H1 (cell line): ENCODE measurements at regions not wholly inside any gene's neighbourhood (a gene's known extent, or its start where the extent isn't known, plus 50 kb on each side); places are given as distances from the start of the nearest gene placed in this dataset.

Experiments
- CTCF ChIA-PET: fragments of 300-600 bp; sonication (Branson Sonifier 250); formaldehyde crosslinking; loops from one replicate; lab custom pipeline; 2021; ENCODE audit not compliant: partially characterized antibody; lab: Charles Lee
- POLR2A ChIA-PET: fragments of 300-600 bp; sonication (Branson Sonifier 250); formaldehyde crosslinking; loops from one replicate; lab custom pipeline; 2021; ENCODE audit warnings: inconsistent platforms; ENCODE audit not compliant: partially characterized antibody; lab: Charles Lee
- DNase-seq, 2 experiments: peaks; one replicate each; pipeline versions ENCODE4 v3.0.0 to v3.0.0-alpha.2; 2010 to 2022; ENCODE audit warnings: low spot score in 2 of 2, low read depth in 1 of 2, mixed read lengths in 1 of 2
- FAIRE-seq: peaks from 2 replicates; lab custom pipeline; 2011; peaks lifted over from hg19 to GRCh38; lab: Jason Lieb, UNC
- H2AFZ ChIP-seq: 2 replicates; pipeline ENCODE4 v1.8.1; 2012; ENCODE audit warnings: low read length, inconsistent platforms
- H2AK5ac ChIP-seq: 2 replicates; pipeline ENCODE4 v1.6.1; 2013; ENCODE audit warnings: low read depth, low read length
- H2BK120ac ChIP-seq: replicated peaks from 2 replicates; pipeline ENCODE3; 2013; ENCODE audit warnings: low read depth, low read length, inconsistent platforms
- H2BK12ac ChIP-seq: 2 replicates; pipeline ENCODE4 v1.6.1; 2013; ENCODE audit warnings: low read depth, low read length
- H2BK15ac ChIP-seq: 2 replicates; pipeline ENCODE4 v1.6.1; 2013; ENCODE audit warnings: low read length
- H2BK20ac ChIP-seq: 2 replicates; pipeline ENCODE4 v1.6.1; 2013; ENCODE audit warnings: low read length
- H2BK5ac ChIP-seq: 2 replicates; pipeline ENCODE4 v1.6.1; 2013; ENCODE audit warnings: low read depth, low read length
- H3K14ac ChIP-seq: 2 replicates; pipeline ENCODE4 v1.6.1; 2013; ENCODE audit warnings: inconsistent platforms; ENCODE audit not compliant: insufficient read length
- H3K18ac ChIP-seq: 2 replicates; pipeline ENCODE4 v1.6.1; 2013; ENCODE audit warnings: low read length; ENCODE audit errors: extremely low read depth
- H3K23ac ChIP-seq: 2 replicates; pipeline ENCODE4 v1.6.1; 2013; ENCODE audit warnings: inconsistent platforms; ENCODE audit not compliant: insufficient read length
- H3K23me2 ChIP-seq: 2 replicates; pipeline ENCODE4 v1.6.1; 2013; ENCODE audit warnings: low read depth, low read length
- H3K27ac ChIP-seq: 2 replicates; pipeline ENCODE4 v1.6.1; 2011; ENCODE audit warnings: low read depth, low read length, inconsistent platforms
- H3K27me3 ChIP-seq, 4 experiments: replicated peaks in 1 of 4; 1 replicate in 1 of 4; 2 replicates in 3 of 4; pipeline versions ENCODE4 v1.6.1 to v1.8.1; 2011 to 2013; ENCODE audit warnings: low read length in 3 of 4, mild to moderate bottlenecking in 3 of 4, inconsistent platforms in 2 of 4, mixed read lengths in 2 of 4, moderate library complexity in 1 of 4; ENCODE audit not compliant: control insufficient read depth in 3 of 4, insufficient read depth in 3 of 4; ENCODE audit errors: extremely low read depth in 1 of 4
- H3K36me3 ChIP-seq, 4 experiments: 2 replicates each; pipeline versions ENCODE4 v1.6.1 to v1.8.1; 2011 to 2013; ENCODE audit warnings: mild to moderate bottlenecking in 4 of 4, low read length in 3 of 4, moderate library complexity in 2 of 4, control low read depth in 1 of 4, inconsistent platforms in 1 of 4; ENCODE audit not compliant: insufficient read depth in 4 of 4, control insufficient read depth in 2 of 4
- H3K4ac ChIP-seq: replicated peaks from 2 replicates; pipeline ENCODE3; 2013; ENCODE audit warnings: low read length, low read depth, mixed read lengths, inconsistent platforms; ENCODE audit not compliant: insufficient read length
- H3K4me1 ChIP-seq, 4 experiments: replicated peaks in 1 of 4; 1 replicate in 1 of 4; 2 replicates in 3 of 4; pipeline versions ENCODE4 v1.6.1 to v1.8.1; 2011 to 2013; ENCODE audit warnings: low read length in 3 of 4, inconsistent platforms in 2 of 4, mixed read lengths in 1 of 4; ENCODE audit not compliant: insufficient read depth in 4 of 4, control insufficient read depth in 3 of 4
- H3K4me2 ChIP-seq, 2 experiments: 2 replicates each; pipeline versions ENCODE4 v1.6.1 to v1.8.1; 2011 to 2013; ENCODE audit warnings: low read depth in 2 of 2, low read length in 2 of 2, control low read depth in 1 of 2, inconsistent platforms in 1 of 2, mild to moderate bottlenecking in 1 of 2; ENCODE audit not compliant: insufficient read depth in 1 of 2
- H3K4me3 ChIP-seq, 4 experiments: fragments of 200-600, 300-600 bp in 1 of 4; sonication (generic), shearing (Covaris generic), sonication (Bioruptor Twin) in 1 of 4; 2 replicates each; pipeline versions ENCODE4 v1.5.1 to v1.8.1; 2011 to 2016; ENCODE audit warnings: low read length in 4 of 4, low read depth in 3 of 4, control low read depth in 2 of 4, inconsistent platforms in 2 of 4, mild to moderate bottlenecking in 2 of 4, mixed read lengths in 1 of 4, moderate library complexity in 1 of 4; ENCODE audit not compliant: insufficient read depth in 2 of 4; ENCODE audit errors: extremely low read depth in 1 of 4
- H3K56ac ChIP-seq: replicated peaks from 2 replicates; pipeline ENCODE3; 2013; ENCODE audit warnings: low read depth, mild to moderate bottlenecking, mixed read lengths, low read length, inconsistent platforms; ENCODE audit not compliant: insufficient read length
- H3K79me1 ChIP-seq: 2 replicates; pipeline ENCODE4 v1.6.1; 2013; ENCODE audit warnings: low read depth, low read length, control low read depth
- H3K79me2 ChIP-seq, 2 experiments: 2 replicates each; pipeline versions ENCODE4 v1.6.1 to v1.8.1; 2012 to 2013; ENCODE audit warnings: low read length in 2 of 2, mild to moderate bottlenecking in 2 of 2, inconsistent platforms in 1 of 2; ENCODE audit not compliant: insufficient read depth in 2 of 2, control insufficient read depth in 1 of 2
- H3K9ac ChIP-seq, 4 experiments: replicated peaks in 1 of 4; 1 replicate in 1 of 4; 2 replicates in 3 of 4; pipeline versions ENCODE4 v1.6.1 to v1.8.1; 2011 to 2013; ENCODE audit warnings: low read depth in 3 of 4, low read length in 3 of 4, control low read depth in 2 of 4, mild to moderate bottlenecking in 2 of 4, moderate library complexity in 2 of 4, inconsistent platforms in 1 of 4; ENCODE audit errors: extremely low read depth in 1 of 4
- H3K9me3 ChIP-seq, 2 experiments: 2 replicates each; pipeline versions ENCODE4 v1.6.1 to v1.8.1; 2012 to 2013; ENCODE audit warnings: mild to moderate bottlenecking in 2 of 2, moderate library complexity in 2 of 2, control low read depth in 1 of 2, inconsistent platforms in 1 of 2, low read depth in 1 of 2, low read length in 1 of 2, mixed read lengths in 1 of 2; ENCODE audit not compliant: insufficient read depth in 2 of 2
- H4K20me1 ChIP-seq, 2 experiments: replicated peaks in 1 of 2; 2 replicates each; pipeline versions ENCODE3 to v1.8.1; 2011 to 2013; ENCODE audit warnings: inconsistent platforms in 2 of 2, low read length in 2 of 2, mild to moderate bottlenecking in 1 of 2; ENCODE audit not compliant: insufficient read depth in 2 of 2, control insufficient read depth in 1 of 2
- H4K5ac ChIP-seq: 2 replicates; pipeline ENCODE4 v1.6.1; 2013; ENCODE audit warnings: low read length, low read depth, mixed read lengths, inconsistent platforms; ENCODE audit not compliant: insufficient read length
- H4K8ac ChIP-seq: 2 replicates; pipeline ENCODE4 v1.8.0; 2013; ENCODE audit warnings: mild to moderate bottlenecking, moderate library complexity, low read length, inconsistent platforms; ENCODE audit not compliant: insufficient read depth; ENCODE audit errors: extremely low read depth
- H4K91ac ChIP-seq: replicated peaks from 2 replicates; pipeline ENCODE3; 2013; ENCODE audit warnings: low read length, mixed read lengths, inconsistent platforms; ENCODE audit not compliant: insufficient read length
- CBX8 ChIP-seq: fragments of 300-800, 300-1000 bp; sonication (generic); IDR thresholded peaks from 2 replicates; pipeline ENCODE4 v1.7.1; 2016; ENCODE audit warnings: low read depth, low read length, borderline replicate concordance
- CEBPB ChIP-seq: IDR thresholded peaks from 2 replicates; pipeline ENCODE4 v1.6.1; 2012; ENCODE audit warnings: low read depth, low read length
- CTCF ChIP-seq, 3 experiments: IDR thresholded peaks; 1 replicate in 2 of 3; 2 replicates in 1 of 3; pipeline versions ENCODE4 v1.5.1 to v1.6.1; 2011; ENCODE audit warnings: low read length in 3 of 3, mild to moderate bottlenecking in 3 of 3, inconsistent platforms in 2 of 3, low read depth in 1 of 3, moderate library complexity in 1 of 3; ENCODE audit not compliant: insufficient read depth in 1 of 3; ENCODE audit errors: control extremely low read depth in 1 of 3
- JUND ChIP-seq: IDR thresholded peaks from 2 replicates; pipeline ENCODE4 v1.6.1; 2011; ENCODE audit warnings: mild to moderate bottlenecking, improper control_type of control experiment, low read length
- KDM5A ChIP-seq: fragments of 200-600 bp; IDR thresholded peaks from 2 replicates; pipeline ENCODE4 v1.7.1; 2012; ENCODE audit warnings: mild to moderate bottlenecking, low read length, inconsistent platforms, mixed read lengths
- SP1 ChIP-seq: IDR thresholded peaks from 2 replicates; pipeline ENCODE4 v1.6.1; 2011; ENCODE audit warnings: low read depth, low read length
- SP2 ChIP-seq: IDR thresholded peaks from 2 replicates; pipeline ENCODE4 v1.6.1; 2012; ENCODE audit warnings: mild to moderate bottlenecking, low read length, inconsistent platforms
- ZNF274 ChIP-seq: IDR thresholded peaks from 2 replicates; pipeline ENCODE4 v1.7.0; 2012; ENCODE audit warnings: low read length, borderline replicate concordance; ENCODE audit errors: extremely low read depth
- WGBS, 2 experiments: shearing (Covaris generic) in 1 of 2; methylation state at CpG; one replicate each; pipeline versions ENCODE4 v1.1.6 to v1.1.7; 2013 to 2015; ENCODE audit warnings: low lambda C conversion rate in 2 of 2, mixed read lengths in 2 of 2, inconsistent platforms in 1 of 2, low coverage in 1 of 2, missing lambda C conversion rate in 1 of 2; ENCODE audit not compliant: insufficient replicate concordance in 2 of 2, insufficient coverage in 1 of 2, insufficient read length in 1 of 2; ENCODE audit errors: extremely low coverage in 1 of 2, missing lambda C conversion rate in 1 of 2; 5-methylcytosine and 5-hydroxymethylcytosine counted together

GRCh38 chr19:28297586-28298157 is 915.3 kb downstream of the UQCRFS1 start:
- ChIA-PET CTCF (interaction anchor here (0.9 to 2.3 kb wide), 2 partner anchors 10 to 57 kb away, joined by 3 to 10 read pairs; no protein-coding TSS in a partner anchor), POLR2A (no interaction called here)
- no peak for FAIRE-seq
- TF ChIP-seq JUND (no peak), ZNF274 (no peak), SP1 (no peak), CTCF (IDR thresholded peaks at IDR 0.05; ENCODE audit: control extremely low read depth in 1 of 3, insufficient read depth in 1 of 3, low read depth in 1 of 3, low read length in 3 of 3) (no peak), SP2 (no peak), CEBPB (no peak), CBX8 (no peak), KDM5A (no peak)
- Histone ChIP-seq H2BK5ac (peak overlapping the region; percentile 26; the same call in 1 of the 2 replicates), H2AFZ (no peak overlapping the region; the same call in 1 of the 2 replicates), H3K23ac (no peak overlapping the region), H3K4me2 (no peak overlapping the region), H3K4ac (no peak overlapping the region), H3K4me3 (no peak overlapping the region), H2AK5ac (no peak overlapping the region), H2BK120ac (no peak overlapping the region), H4K5ac (no peak overlapping the region), H2BK12ac (no peak overlapping the region; the same call in 1 of the 2 replicates), H3K79me2 (no peaks in the 10 kb centered on the region), H4K8ac (no peak overlapping the region), H4K20me1 (no peaks in the 10 kb centered on the region), H3K23me2 (no peaks in the 10 kb centered on the region; the same call in 1 of the 2 replicates), H2BK20ac (peak overlapping the region; percentile 97; the same call in 1 of the 2 replicates), H2BK15ac (0 out of 2 replicates have a peak overlapping the region, but pooled peaks have one; percentile 75), H3K27ac (no peak overlapping the region), H3K79me1 (no peaks in the 10 kb centered on the region), H3K56ac (no peak overlapping the region), H3K9ac (no peak overlapping the region), H3K4me1 (peaks cover under 1 to 17% (median 11%) of the 10 kb centered on the region in 4 experiments; a peak in 6 of 7 replicates), H3K9me3 (no peaks in the 10 kb centered on the region), H3K36me3 (no peaks in the 10 kb centered on the region), H3K27me3 (no peaks in the 10 kb centered on the region), H3K14ac (no peak overlapping the region), H4K91ac (peak overlapping the region; percentile 36), H3K18ac (no peak overlapping the region)
- WGBS, 2 experiments, result 87% methylated on average over 11 of the region's 11 CpGs; no CpG with 5 or more reads in 1 of the 2 experiments
- no peak for DNase-seq
